ENCODE measurements at regions not wholly inside any gene's neighbourhood (a gene's known extent, or its start where the extent isn't known, plus 50 kb on each side); places are given as distances from the start of the nearest gene placed in this dataset.

DNA sequence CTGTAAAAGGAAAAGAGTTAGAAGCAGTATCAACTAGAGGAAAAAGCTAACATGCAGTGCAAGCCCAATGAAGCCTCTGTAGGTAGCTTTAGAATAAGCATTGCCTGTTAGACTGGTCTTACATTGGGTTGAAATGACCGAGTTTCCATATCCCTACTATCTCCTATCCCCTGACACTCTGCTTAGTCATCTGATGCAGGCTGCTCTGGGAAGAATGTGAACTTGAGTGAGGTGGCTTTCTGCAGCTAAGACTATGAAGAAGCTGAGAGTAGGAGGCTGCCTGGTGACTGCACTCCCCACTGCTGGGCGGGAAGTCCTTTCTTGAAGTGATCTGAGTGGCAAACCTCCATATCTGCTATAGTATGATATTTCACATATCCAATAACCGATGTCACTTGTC, 64.7 kb downstream of the OXSM start:
- Histone ChIP-seq H3K4me1 (ENCODE audit: insufficient read depth, low read length) (peaks cover 8% of the 10 kb centered on the region), H2AFZ (ENCODE audit: low read depth, low read length) (no peak overlapping the region), H3K27me3 (ENCODE audit: insufficient read depth, low read length) (no peaks in the 10 kb centered on the region), H3K79me2 (ENCODE audit: insufficient read depth, low read length) (no peaks in the 10 kb centered on the region), H3K4me2 (ENCODE audit: low read length) (peak overlapping the region; percentile 65), H4K20me1 (ENCODE audit: insufficient read depth, low read length) (no peaks in the 10 kb centered on the region), H3K27ac (ENCODE audit: low read depth, low read length) (peak overlapping the region; percentile 29), H3K9me3 (ENCODE audit: insufficient read depth, low read depth, low read length) (no peaks in the 10 kb centered on the region), H3K4me3 (ENCODE audit: insufficient read depth, low read depth, low read length) (no peak overlapping the region), H3K9ac (ENCODE audit: low read length) (no peak overlapping the region), H3K36me3 (ENCODE audit: insufficient read depth, low read length) (no peaks in the 10 kb centered on the region)
- peak; percentile 76 for DNase-seq (ENCODE audit: low read depth)
- H3K27ac Mint-ChIP-seq (ENCODE audit: unreplicated experiment), result peak overlapping the region; percentile 28
- peaks cover 15% of the 10 kb centered on the region for H3K4me1 Mint-ChIP-seq (ENCODE audit: low read depth, unreplicated experiment)
- no peaks in the 10 kb centered on the region for H3K27me3 Mint-ChIP-seq (ENCODE audit: low read depth, unreplicated experiment)
- no peaks in the 10 kb centered on the region for H3K36me3 Mint-ChIP-seq (ENCODE audit: low read depth, unreplicated experiment)
- H3K4me3 Mint-ChIP-seq (ENCODE audit: unreplicated experiment), result no peak overlapping the region
- TF ChIP-seq EZH2 (IDR thresholded peaks at IDR 0.05; ENCODE audit: insufficient read depth, low read length), result no peak
- TF ChIP-seq CTCF (IDR thresholded peaks at IDR 0.05; ENCODE audit: insufficient read depth, low read depth, low read length), result no peak
- peak; percentile 50 for FAIRE-seq
- peaks cover 2% of the 10 kb centered on the region for H3K9me3 Mint-ChIP-seq (ENCODE audit: unreplicated experiment)

GRCh38 chr3:25855266-25855784, 65.4 kb downstream of the OXSM start:
- Mint-ChIP-seq H3K36me3 (ENCODE audit: low read depth, unreplicated experiment) (no peaks in the 10 kb centered on the region), H3K9me3 (ENCODE audit: unreplicated experiment) (peaks cover 2% of the 10 kb centered on the region), H3K27me3 (ENCODE audit: low read depth, unreplicated experiment) (no peaks in the 10 kb centered on the region), H3K27ac (ENCODE audit: unreplicated experiment) (no peak overlapping the region), H3K4me1 (ENCODE audit: low read depth, unreplicated experiment) (peaks cover 12% of the 10 kb centered on the region), H3K4me3 (ENCODE audit: unreplicated experiment) (no peak overlapping the region)
- H3K9ac ChIP-seq (ENCODE audit: low read length), result no peak overlapping the region
- no peak overlapping the region for H3K4me3 ChIP-seq (ENCODE audit: insufficient read depth, low read depth, low read length)
- no peaks in the 10 kb centered on the region for H3K36me3 ChIP-seq (ENCODE audit: insufficient read depth, low read length)
- no peaks in the 10 kb centered on the region for H3K9me3 ChIP-seq (ENCODE audit: insufficient read depth, low read depth, low read length)
- peak overlapping the region; percentile 65 for H3K4me2 ChIP-seq (ENCODE audit: low read length)
- H3K79me2 ChIP-seq (ENCODE audit: insufficient read depth, low read length), result no peaks in the 10 kb centered on the region
- no peaks in the 10 kb centered on the region for H4K20me1 ChIP-seq (ENCODE audit: insufficient read depth, low read length)
- peak; percentile 41 for FAIRE-seq
- peaks cover 8% of the 10 kb centered on the region for H3K4me1 ChIP-seq (ENCODE audit: insufficient read depth, low read length)
- DNase-seq (ENCODE audit: low read depth), result peak; percentile 53
- H2AFZ ChIP-seq (ENCODE audit: low read depth, low read length), result no peak overlapping the region
- no peaks in the 10 kb centered on the region for H3K27me3 ChIP-seq (ENCODE audit: insufficient read depth, low read length)
- TF ChIP-seq CTCF (IDR thresholded peaks at IDR 0.05; ENCODE audit: insufficient read depth, low read depth, low read length), result no peak
- no peak for TF ChIP-seq EZH2 (IDR thresholded peaks at IDR 0.05; ENCODE audit: insufficient read depth, low read length)
- no peak overlapping the region for H3K27ac ChIP-seq (ENCODE audit: low read depth, low read length)

- H3K36me3 ChIP-seq (ENCODE audit: insufficient read depth, low read length), result no peaks in the 10 kb centered on the region
- DNase-seq (ENCODE audit: low read depth), result peak; percentile 41
- peaks cover 8% of the 10 kb centered on the region for H3K4me1 ChIP-seq (ENCODE audit: insufficient read depth, low read length)
- no peak for TF ChIP-seq EZH2 (IDR thresholded peaks at IDR 0.05; ENCODE audit: insufficient read depth, low read length)
- peak; percentile 94 for TF ChIP-seq CTCF (IDR thresholded peaks at IDR 0.05; ENCODE audit: insufficient read depth, low read depth, low read length)
- H3K79me2 ChIP-seq (ENCODE audit: insufficient read depth, low read length), result no peaks in the 10 kb centered on the region
- no peak for FAIRE-seq
- no peaks in the 10 kb centered on the region for H3K9me3 ChIP-seq (ENCODE audit: insufficient read depth, low read depth, low read length)
- no peak overlapping the region for H3K4me2 ChIP-seq (ENCODE audit: low read length)
- Mint-ChIP-seq H3K4me1 (ENCODE audit: low read depth, unreplicated experiment) (peaks cover 12% of the 10 kb centered on the region), H3K27me3 (ENCODE audit: low read depth, unreplicated experiment) (no peaks in the 10 kb centered on the region), H3K4me3 (ENCODE audit: unreplicated experiment) (no peak overlapping the region), H3K9me3 (ENCODE audit: unreplicated experiment) (peaks cover 2% of the 10 kb centered on the region), H3K36me3 (ENCODE audit: low read depth, unreplicated experiment) (no peaks in the 10 kb centered on the region), H3K27ac (ENCODE audit: unreplicated experiment) (no peak overlapping the region)
- H2AFZ ChIP-seq (ENCODE audit: low read depth, low read length), result no peak overlapping the region
- no peak overlapping the region for H3K9ac ChIP-seq (ENCODE audit: low read length)
- no peak overlapping the region for H3K4me3 ChIP-seq (ENCODE audit: insufficient read depth, low read depth, low read length)
- H3K27me3 ChIP-seq (ENCODE audit: insufficient read depth, low read length), result no peaks in the 10 kb centered on the region
- no peak overlapping the region for H3K27ac ChIP-seq (ENCODE audit: low read depth, low read length)
- H4K20me1 ChIP-seq (ENCODE audit: insufficient read depth, low read length), result no peaks in the 10 kb centered on the region
Observed at GRCh38 chr3:25856902-25857518, 67.1 kb downstream of the OXSM start.

Data from astrocyte (in vitro differentiated cells and primary cell).